ENCODE measurements at regions not wholly inside any gene's neighbourhood (a gene's known extent, or its start where the extent isn't known, plus 50 kb on each side); places are given as distances from the start of the nearest gene placed in this dataset.
"Not testable (repeated sequence)": the region's sequence is repeated elsewhere in the genome, so short reads cannot be mapped to it uniquely, and the experiment has no call there.

DNA sequence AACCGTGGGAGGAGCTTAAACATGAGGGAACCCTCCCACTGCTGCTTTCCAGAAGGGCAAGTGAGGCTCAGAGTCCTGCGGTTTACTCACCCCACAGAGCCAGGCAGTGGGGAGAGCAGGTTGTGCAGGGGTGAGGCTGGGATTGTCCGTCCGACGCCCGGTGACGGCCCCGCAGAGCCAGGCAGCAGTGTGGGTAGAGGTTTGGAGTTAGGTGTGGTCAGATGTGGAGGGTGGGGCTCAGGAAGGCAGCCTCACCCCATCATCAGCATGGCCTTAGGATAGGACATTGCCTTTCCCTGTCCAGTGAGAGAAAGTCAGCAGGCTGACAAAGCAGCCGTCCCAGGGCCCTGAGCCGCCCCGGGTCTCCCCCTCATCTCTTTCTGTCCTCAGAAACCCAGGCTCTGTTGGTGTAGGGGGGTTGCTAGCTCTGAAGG lies 234.6 kb downstream of the DLL1 start:
- FAIRE-seq (no peak), DNase-seq (ENCODE audit: extremely low spot score, insufficient read length, low read depth) (no peak)

DNA sequence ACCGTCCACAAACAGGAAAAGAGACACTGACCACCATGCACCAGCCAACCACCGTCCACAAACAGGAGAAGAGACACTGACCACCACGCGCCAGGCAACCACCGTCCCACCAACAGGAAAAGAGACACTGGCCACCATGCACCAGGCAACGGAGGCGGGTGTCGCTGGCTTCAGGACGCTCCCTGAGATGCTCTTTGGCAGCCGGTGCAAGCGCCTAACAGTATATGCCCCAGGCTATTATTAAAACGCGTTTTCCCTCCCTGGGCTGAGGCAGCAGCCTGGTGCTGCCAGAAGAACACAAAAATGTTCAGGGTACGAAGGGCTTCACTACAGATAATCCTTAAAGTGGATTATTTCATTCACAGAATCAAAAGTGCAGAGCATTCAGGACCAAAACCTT lies 235.1 kb downstream of the DLL1 start:
- not testable (repeated sequence) for FAIRE-seq

DNA sequence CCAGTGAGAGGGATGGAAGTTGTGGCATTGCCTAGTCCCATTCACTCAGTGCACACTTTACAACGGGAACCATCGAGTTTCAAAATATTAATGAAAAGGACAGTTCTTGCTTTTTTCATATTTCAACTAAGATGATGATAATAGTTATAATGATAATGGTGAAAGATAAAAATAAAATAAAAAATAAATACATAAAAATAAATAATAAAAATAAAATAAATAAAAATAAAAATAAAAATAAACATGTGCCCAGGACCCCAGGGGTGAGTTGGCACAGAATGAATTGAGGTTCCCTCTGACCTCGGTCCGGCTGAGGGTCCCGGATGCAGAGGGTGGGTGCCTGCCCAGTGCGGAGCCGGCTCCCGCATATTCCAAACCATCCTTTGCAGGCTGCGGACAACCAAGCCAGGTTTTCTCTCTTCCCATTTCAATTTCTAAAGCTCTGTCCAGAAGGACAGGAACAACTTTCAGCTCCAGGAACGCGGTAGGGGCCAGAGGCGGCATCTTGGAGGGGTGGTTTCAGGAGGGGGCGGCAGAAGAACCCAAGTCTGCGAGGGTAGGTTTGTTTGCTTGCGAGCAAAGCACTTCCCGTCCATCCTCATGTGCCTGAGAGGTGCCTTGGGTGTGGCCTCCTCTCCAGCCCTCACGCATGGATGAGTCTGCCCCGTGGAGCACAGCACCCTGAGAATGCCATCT lies 236.8 kb downstream of the DLL1 start:
- FAIRE-seq: no peak
- DNase-seq (ENCODE audit: extremely low spot score, insufficient read length, low read depth): no peak

More for the DNA sequence above, 235.1 kb downstream of the DLL1 start:
- not testable (repeated sequence) for DNase-seq (ENCODE audit: extremely low spot score, insufficient read length, low read depth)

DNA sequence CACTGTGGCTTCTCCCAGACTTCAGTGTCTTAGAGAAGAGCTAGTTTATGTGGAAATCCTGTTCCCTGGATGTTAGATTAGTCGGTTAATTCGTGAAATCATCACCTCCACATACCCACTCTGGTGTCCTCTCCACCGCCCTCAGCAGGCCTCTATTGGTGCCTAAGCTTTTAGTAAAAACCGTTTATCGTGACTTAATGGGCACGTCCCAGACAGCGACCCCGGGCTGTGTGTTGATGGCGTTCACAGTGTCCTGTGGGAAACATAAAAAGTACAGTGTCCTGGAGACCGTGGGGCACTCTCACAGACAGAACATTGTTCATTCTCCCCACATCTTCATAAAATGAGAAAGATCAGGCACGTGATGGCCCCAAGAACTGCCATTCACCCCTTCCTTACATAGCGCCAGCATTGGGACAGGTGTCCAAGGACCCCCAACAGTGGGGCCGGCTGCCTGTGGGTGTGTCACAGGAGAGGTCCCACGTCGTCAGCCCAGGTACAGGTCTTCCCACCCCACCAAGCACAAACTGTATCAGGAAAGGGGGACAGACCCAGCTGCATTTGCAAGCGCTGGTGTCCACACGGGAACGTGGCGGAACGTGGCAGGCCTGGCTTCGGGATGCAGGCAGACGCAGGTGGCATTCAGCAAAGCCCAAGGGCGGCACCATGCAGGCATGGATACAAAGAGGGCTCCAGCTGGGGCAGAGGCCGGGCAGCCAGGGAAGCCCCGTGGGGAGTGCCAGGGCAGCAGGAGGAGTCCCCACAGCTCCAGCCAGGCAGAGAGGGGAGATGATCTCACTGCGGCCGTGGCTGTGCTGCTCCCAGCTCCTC lies 237.7 kb downstream of the DLL1 start:
- DNase-seq (ENCODE audit: extremely low spot score, insufficient read length, low read depth) (no peak), FAIRE-seq (no peak)

DNA sequence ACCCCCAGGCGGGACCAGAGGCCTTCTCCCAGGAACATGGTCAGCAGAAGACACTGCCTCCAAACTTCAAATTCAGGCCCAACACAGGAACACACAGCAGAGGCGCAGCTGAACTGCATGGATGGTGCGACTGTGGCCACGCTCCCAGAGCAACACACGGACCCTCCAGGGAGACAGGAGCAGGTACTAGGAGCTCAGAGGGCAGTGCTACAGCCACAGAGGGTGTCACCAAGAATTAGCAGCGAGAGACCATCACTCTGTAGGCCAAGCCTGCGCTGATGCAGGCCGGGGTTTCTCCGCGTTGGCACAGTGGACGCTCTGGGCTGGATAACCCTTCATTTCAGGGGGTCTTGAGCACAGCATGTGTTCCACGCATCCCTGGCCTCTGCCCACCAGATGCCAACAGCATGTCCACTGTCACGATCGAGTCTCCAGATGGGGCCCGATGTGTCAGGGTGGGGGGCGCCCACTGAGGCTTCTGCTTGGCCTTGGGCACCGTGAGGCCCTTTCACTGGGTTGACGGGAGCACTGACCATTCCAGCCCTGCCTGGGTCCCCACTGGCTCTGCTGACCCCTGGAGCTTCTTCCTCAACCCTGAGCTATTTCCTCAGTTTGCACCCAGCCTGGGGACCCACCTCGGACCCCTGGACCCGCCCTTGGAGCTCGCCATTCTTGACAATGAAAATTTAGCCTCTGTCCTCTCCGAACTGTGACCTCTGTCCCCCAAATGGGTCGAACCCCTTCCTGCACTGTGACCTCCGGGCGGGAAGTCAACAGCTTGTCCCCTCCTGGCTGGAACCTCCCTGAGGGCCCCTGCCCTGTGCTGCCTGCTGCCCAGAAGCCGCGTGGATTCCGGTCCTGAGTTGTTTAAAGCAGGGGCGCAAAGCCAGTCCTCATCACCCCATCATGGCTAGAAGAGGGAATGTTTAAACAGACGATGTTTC lies 239.4 kb downstream of the DLL1 start:
- DNase-seq (ENCODE audit: extremely low spot score, insufficient read length, low read depth) (no peak), FAIRE-seq (no peak)

DNA sequence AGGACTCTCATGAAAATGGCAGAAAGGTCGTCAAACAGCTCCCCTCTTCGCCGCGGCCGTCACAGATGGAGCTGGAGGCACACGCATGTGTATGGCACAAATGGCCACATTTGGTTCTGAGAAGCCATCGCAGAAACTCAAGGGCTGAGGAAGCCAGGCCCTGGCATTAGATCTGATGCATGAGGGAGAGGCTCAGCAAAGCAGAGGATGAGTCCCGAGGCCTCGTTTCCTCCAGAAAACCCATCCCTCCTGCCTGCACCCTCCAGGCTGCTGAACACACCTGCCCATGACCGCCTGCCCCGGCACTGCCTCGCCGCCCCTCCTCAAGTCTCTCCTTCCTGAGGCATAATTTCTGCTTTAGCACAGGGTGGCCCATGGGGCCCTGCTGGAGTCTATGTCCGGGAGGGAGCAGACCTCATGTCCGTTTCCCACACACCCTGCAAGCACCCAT lies 240.3 kb downstream of the DLL1 start:
- DNase-seq (ENCODE audit: extremely low spot score, insufficient read length, low read depth): no peak
- no peak for FAIRE-seq

DNA sequence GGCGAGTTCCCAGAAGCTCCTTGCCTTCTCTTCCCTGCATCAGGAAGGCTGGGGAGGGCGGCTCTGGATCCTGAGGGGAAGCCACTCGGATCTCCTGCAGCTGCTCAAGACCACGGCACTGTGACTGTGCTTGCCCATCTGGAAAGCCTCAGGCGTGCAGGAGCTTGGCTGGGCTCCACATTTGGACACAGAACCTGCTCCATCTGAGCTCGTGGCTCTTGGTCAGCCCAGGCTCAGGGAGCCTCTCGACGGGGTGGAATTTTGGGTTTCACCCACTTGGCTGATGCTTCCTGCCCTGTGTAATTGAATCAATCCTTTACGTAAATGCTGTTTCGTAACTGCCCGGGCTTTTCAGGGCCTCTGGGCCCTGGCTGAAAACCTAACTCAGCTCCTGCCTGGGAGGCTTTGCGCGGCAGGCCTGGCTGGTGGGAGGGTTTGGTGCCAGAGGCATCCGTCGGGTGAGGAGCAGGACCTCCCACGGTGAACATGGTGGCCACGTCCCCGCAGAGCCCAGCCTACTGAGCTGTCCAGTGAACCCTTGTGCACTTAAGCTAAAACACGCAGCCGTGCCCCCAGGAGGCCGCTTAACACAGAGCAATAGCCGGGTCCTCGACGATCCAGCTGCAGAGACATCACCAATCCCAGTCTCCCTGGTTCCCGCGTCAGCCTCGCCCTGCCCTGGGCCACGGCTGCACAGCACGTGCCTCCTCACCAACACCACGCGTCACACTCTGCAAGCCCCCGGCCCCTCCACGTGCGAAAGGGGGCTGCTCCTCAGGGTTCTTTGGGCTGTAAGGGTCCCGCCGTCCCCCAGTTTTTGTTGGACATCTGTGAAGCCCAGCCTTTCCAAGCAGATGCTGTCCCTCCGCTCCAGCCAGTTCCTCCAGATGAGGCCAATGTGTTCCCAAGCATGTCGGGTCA lies 241.0 kb downstream of the DLL1 start:
- no peak for FAIRE-seq
- no peak for DNase-seq (ENCODE audit: extremely low spot score, insufficient read length, low read depth)

DNA sequence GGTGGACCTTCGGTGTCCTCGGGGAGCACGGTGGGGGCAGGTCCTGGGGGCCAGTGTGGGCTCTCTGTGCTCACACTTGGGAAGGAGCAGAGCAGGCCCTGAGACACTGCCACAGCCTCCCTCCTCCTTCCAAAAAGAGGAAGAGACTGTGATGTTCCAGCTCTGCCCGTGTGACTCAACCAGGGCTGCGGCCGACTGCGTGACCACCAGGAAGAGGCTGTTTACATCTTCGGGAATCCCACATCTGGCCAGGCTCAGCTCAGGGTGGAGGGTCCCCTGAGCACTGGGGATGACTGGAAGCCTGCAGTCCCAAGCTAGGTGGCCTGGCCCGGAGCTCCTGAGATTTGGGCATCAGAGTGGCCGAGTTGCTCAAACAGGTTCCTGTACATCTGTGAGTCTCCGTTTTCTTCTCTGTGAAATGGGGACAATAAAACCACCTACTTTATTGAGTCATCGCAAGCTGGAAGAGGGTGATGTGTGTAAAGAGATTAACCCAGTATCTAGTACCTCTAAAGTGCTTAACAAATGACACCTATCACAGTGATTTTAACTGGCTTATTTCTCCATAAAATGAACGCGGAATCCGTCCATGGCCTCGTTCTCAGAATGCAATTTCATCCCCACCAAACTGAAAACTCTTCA lies 242.1 kb downstream of the DLL1 start:
- FAIRE-seq (no peak), DNase-seq (ENCODE audit: extremely low spot score, insufficient read length, low read depth) (no peak)

DNA sequence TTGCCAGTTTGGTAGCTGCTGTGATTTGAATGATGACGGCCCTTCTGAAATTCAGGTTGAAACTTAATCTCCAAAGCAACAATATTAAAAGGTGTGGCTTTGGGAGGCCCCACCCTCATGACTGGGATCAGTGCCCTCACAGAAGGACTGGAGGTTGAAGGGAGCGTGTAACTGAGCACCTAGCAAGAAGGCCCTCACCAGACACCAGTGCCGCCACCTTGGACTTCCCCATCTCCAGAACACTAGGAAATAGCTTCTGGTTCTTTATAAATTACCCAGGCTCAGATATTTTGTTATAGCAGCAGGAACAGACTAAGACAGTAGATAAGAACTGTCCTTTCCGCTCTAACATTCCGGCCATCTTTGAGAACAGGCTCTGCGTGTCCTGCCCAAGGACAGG lies 243.1 kb downstream of the DLL1 start:
- DNase-seq (ENCODE audit: extremely low spot score, insufficient read length, low read depth) (no peak), FAIRE-seq (no peak)

DNA sequence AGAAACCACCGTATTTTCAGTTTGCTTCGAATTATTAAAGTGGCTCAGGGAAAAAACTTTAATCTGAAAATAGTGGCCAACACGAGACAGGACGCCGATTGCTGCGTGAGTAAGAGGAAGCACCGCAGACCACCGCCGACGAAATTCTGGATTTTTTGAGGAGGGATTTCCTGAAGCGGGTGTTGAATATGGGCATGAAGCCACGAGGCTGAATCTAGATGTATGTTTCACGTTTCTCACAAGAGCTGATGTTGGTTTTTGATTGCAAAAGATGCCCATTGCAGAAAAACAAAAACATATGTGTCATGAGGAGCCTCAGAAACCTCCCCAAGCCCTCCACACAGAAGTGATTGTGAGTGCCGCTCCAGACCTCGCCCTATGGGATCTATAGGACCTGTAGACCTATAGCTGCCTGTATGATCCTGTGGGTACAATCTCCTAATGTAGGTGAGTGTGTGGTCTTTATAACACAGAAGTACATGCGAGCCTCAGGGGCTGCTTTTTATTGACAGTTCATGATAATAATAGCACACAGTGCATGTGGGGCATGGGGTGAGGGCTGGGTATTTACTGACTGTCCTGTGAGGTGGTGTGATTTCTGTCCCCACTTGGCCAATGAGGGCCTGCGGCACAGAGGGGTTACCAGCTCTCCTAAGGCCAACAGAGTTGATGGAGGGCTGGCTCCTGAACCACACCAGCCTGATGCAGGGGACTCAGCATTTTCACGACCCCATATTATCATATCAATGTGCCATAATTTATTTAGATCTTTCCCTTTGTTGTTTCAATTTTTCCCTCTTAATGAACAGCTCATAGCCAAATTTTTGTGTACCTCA lies 243.9 kb downstream of the DLL1 start:
- no peak for FAIRE-seq
- DNase-seq (ENCODE audit: extremely low spot score, insufficient read length, low read depth): no peak

DNA sequence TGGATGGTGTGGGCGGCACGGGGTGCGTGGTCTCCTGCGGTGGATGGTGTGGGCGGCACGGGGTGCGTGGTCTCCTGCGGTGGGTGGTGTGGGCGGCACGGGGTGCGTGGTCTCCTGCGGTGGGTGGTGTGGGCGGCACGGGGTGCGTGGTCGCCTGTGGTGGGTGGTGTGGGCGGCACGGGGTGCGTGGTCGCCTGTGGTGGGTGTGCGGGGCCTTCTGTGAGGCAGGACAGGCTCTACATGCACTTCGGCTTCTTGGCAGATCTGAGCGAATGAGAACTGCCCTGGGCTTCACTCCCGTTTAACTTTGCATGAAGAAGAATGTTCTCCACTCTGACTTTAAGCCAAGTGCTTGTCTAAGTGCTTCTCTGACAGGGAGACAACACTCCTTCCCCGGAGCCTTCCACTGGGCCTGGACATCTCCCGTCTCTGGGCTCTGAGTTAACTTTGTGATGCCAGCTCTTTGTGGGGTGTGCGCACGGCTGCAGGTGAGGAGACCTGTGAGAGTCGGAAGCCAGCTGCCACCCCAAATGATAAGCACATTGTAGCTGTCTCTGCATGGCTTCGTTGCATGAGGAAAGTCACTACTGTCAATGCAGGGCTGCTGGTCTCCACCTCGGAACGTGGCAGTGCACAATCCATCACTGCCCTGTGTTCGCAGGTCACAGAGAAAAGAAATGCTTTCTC lies 244.8 kb downstream of the DLL1 start:
- DNase-seq (ENCODE audit: extremely low spot score, insufficient read length, low read depth) (no peak), FAIRE-seq (no peak)

DNA sequence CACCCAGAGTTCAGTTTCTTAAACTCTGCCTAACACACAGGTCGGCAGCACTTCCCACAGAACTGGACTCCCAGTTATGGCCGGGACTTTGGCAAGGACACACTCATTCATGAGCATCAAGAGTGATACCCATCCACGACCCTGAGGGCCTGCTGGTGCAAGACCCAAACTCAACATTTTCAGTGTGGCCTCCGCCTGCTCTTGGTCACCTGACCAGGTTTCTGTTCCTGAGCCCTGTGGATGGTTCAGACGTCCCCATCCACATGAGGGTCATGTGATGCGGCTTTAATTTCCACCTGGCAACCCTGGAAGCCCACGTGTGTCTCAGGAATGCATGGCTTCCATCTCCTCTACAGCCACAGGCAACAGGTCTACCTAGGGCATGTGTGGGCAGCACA lies 245.3 kb downstream of the DLL1 start:
- DNase-seq (ENCODE audit: extremely low spot score, insufficient read length, low read depth) (no peak), FAIRE-seq (no peak)

DNA sequence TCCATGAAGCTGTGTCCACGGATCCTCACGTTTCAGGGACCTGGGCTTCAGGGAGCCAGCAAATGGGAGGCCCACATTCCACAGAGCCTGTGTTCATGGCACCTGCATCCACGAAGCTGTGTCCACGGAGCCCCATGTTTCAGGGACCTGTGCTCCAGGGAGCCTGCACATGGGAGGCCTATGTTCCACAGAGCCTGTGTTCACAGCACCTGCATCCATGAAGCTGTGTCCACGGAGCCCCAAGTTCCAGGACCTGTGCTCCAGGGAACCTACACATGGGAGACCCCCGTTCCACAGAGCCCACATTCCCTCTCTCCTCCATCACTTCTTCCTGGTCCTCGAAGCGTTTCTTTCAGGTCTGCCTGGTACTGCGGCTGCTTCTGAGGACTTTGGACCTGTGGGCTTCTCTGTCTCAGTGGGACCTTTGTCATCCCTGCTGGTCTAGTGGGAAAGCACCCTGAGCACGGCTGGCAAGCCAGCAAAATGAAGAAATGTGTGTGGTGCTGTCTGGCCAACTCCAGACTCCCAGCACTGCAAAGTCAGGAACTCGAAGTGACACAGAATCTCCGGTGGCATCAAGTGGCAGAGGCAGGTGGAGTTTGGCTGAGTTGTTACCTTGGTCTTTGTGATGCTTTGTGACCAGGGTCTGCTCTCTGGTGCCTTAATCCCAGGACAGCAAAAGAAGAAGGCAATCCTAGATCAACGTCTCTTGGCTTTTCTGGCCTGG lies 245.9 kb downstream of the DLL1 start:
- no peak for FAIRE-seq

DNA sequence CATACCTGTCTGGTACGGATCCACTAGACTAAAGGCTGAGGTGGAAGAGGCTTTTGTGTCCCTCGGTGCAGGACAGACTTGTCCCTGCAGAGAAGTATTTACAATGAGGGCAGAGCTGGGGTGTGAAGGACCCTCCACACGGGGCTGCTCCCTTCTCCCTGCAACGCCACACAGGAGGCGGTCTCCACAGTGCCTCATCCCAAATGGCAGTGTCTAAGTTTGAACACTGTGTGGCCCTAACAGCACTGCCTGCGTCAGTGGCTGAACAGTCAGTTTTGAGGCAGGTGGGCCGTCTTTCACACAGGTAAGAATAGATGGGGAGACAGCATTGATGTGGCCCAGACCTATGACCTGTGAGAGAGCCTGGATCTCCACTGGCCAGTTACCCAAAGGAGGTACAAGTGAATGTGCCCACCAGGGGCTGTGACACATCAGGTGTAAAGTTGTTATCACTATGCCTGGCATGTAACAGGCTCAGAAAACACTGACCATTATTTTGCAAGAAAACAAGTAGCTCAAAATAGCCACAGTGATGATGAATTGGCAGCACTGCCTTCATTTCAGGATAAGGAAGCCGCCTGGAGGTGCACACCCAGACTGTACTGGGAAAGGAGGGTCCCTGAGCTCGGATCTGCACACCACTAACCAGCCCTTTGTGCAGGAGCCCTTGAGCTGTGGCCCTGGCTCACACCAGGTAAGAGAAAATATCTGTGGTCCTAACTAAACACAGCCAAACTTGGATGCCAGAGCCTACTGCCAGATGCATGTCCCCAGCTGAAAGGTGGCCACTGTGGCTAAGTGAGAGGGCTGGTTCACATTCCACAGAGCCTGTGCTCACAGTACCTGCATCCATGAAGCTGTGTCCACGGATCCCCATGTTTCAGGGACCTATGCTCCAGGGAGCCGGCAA lies 246.7 kb downstream of the DLL1 start:
- DNase-seq (ENCODE audit: extremely low spot score, insufficient read length, low read depth) (no peak), FAIRE-seq (no peak)

More for the DNA sequence above, 245.9 kb downstream of the DLL1 start:
- DNase-seq (ENCODE audit: extremely low spot score, insufficient read length, low read depth): no peak

DNA sequence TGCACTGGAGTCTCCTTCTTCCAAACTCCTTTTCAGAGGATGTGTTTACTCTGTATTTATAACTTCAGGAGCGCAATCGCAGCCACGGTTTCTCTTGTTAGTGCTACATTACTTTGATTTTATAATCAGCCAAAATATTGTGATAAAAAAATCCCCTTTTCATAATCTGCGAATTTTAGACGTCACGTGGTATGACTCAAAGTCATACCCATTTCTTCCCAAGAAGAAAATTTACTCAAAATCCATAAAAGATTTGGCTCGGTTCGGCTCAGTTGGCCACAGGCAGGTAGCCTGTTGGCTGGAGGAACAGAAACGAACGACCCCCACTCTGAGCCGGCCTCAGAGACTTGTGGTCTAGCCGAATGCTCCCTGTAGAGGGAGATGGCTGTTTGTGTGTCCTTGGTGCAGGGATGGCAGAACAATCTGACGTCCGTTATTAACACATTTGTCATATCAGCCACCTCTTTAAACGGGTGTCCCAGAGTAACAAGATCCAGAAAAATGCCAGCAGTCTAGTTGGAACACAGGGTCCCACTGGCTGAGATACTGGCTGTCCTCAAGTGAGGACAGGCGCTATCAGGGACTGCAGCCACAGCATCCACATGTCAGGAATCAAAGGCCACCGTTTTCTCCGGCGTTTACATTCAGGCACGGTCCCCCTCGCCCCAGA lies 247.6 kb downstream of the DLL1 start:
- FAIRE-seq (no peak), DNase-seq (ENCODE audit: extremely low spot score, insufficient read length, low read depth) (no peak)
